Right renal pelvis (tissue), 4 donors: ENCODE measurements at regions not wholly inside any gene's neighbourhood (a gene's known extent, or its start where the extent isn't known, plus 50 kb on each side); places are given as distances from the start of the nearest gene placed in this dataset.
"Not testable (repeated sequence)": the region's sequence is repeated elsewhere in the genome, so short reads cannot be mapped to it uniquely, and the experiment has no call there.

Experiments
- DNase-seq, 4 donors: peaks; one replicate each; pipeline ENCODE4 v3.0.0-alpha.2; 2013; ENCODE audit warnings: low read depth in 4 of 4, low spot score in 3 of 4, missing footprints in 1 of 4

GRCh38 chr10:5268743-5269142, 72.1 kb downstream of the AKR1C4 start:
- DNase-seq: no peak

- no peak for DNase-seq
Observed at GRCh38 chr10:5269791-5270190, 73.2 kb downstream of the AKR1C4 start.

GRCh38 chr10:5271526-5271925, 74.9 kb downstream of the AKR1C4 start:
- DNase-seq: no peak

- DNase-seq: no peak
Observed at GRCh38 chr10:5272065-5272803, 75.6 kb downstream of the AKR1C4 start.

DNA sequence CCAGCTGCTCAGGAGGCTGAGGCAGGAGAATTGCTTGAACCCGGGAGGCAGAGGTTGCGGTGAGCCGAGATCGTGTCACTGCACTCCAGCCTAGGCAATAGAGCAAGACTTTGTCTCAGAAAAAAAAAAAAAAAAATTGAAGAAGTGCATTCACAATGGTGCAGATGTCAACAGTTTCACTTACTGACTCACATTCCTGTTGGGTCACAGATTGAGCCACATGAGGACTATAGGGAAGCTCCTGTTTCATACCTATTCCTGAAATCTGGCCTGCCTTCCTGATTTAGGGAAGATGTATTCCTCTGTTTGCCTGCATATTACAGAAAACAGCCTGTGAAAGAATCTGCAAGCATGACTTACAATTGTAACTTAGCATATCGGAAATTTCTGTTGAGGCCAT, 78.2 kb downstream of the AKR1C4 start:
- DNase-seq: no peak

GRCh38 chr10:5281356-5281755, 83.4 kb upstream of the UCN3 start:
- no peak for DNase-seq

GRCh38 chr10:5282137-5282536, 82.6 kb upstream of the UCN3 start:
- no peak for DNase-seq

DNA sequence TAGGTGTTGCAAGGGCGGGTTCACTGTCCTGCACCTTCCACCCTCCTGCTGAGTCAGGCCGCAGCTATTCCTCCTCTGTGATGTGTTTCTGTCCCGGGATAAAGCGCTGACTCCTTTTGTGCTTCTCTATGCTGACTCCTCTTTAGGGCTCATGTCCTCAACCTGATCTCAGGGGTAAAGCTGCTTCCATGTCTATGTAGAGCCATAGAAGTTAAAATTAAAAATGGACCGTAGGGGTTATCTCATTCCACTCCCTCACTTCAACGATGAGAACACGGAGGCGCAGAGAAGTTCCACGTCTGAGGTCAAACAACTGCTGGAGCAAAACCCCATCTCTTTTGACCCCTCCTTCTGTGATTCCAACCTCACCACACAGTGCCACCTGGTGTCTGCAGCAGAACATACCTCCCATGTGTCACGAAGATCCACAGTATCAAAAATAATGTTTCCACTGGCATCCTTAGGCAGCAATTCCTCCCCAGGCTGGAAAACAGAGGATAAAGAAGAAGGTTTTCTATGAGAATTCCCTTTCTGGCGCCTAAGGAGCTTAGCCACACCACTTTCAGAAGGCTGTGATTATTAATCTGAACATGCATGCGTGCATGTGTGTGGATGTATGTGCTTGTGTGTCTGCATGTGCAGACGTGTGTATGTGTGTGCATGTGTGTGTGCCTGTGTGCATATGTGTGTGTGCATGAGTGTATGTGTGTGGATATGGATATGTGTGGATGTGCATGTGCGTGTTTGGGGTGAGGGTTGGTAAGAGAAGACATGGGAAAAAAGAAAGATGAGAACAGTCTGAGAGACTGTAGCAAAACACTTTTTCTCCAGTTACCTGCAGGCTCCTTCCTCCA, 81.2 kb upstream of the UCN3 start:
- DNase-seq: peak in 2 of 4 donors; percentile 22 to 28

GRCh38 chr10:5284311-5285057, 80.3 kb upstream of the UCN3 start:
- DNase-seq: no peak

- DNase-seq: no peak
Observed at GRCh38 chr10:5285186-5285585, 79.6 kb upstream of the UCN3 start.

GRCh38 chr10:5288359-5288758, 76.4 kb upstream of the UCN3 start:
- no peak for DNase-seq

- not testable (repeated sequence) for DNase-seq
Observed at GRCh38 chr10:5289228-5289627, 75.5 kb upstream of the UCN3 start.

- no peak for DNase-seq
Observed at GRCh38 chr10:5291501-5292195, 73.1 kb upstream of the UCN3 start.

GRCh38 chr10:5292196-5292735, 72.5 kb upstream of the UCN3 start:
- DNase-seq: no peak

GRCh38 chr10:5292970-5293369, 71.8 kb upstream of the UCN3 start:
- not testable (repeated sequence) for DNase-seq

DNA sequence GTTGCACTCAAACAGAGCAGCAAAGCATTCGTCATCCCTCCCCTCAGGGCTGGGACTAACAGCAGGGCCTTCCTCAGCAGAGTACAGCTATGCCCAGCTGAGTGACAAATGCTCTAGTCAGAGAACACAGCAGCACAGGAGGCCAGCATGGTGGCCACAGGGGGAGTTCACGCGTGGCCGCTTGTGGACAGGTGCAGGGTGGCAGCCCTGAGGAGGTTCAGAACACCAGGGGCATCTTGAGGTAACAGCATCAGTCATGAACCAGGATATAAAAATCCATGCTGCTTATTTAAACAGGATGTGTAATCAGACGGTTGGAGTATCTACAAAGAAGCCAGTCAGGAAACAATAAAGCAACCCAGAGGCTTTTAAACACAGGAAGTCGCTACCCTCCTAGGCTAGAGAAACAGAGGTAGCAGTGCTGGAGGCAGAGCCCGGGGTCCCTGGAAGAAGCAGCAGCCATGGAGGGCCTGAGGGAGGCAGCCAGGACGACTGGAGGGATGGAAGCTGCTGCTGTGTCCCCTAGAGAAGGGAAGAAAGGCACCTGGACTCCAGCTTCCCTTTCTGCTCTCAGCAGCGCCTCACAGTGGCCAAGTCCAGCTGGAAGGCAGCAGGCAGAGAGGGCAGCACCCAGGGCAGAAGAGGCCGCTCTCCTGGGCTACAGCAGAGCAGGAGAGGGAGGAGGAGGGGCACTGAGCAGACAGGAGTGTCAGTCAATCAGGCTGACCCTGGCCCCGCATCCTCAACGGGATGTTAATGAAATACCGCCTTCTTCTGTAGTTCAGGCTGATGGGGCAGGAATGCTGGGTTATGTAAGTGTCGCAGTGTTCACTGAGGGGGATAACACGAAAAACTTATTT, 70.8 kb upstream of the UCN3 start:
- no peak for DNase-seq

DNA sequence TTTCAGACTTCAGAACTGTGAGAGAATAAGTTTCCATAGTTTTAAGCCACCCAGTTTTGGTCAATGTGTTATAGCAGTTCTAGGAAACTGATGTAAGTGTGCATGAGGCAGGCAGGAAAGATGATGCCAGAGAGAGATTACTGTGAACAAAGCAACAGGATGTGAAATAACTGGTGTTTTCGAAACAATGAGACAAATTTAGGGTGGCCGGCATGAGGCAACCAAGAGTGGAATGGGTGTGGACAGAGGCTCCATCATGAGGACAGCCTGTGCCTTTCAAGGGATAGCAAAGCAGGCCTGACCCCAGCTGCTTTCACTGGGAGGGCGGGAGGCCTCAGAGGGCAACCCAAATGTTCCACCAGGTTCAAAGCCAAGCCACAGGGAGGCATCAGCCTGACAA, 67.3 kb upstream of the UCN3 start:
- DNase-seq: no peak

- DNase-seq: no peak
Observed at GRCh38 chr10:5297996-5298395, 66.8 kb upstream of the UCN3 start.

DNA sequence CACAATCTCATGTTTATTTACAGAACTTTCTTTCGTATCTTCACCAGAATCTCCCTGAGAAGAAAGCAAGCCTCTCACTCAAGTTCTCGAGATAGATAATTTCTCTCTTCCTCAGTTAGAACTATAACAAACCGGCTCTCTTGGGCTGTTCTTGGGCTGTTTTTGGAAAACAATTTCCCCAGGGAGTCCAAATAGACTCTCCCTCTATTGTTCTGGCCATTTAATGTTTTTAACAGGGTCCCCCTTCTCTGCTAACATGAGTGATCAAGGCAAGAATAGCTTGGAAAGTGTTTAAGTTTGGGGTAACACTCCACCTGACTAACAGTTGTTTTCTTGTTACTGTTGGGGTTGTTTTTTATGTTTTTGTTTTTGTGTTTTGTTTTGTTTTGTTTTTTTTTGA, 64.8 kb upstream of the UCN3 start:
- no peak for DNase-seq

GRCh38 chr10:5303504-5303903, 61.3 kb upstream of the UCN3 start:
- DNase-seq: no peak
